ENCODE measurements at regions not wholly inside any gene's neighbourhood (a gene's known extent, or its start where the extent isn't known, plus 50 kb on each side); places are given as distances from the start of the nearest gene placed in this dataset.

DNA sequence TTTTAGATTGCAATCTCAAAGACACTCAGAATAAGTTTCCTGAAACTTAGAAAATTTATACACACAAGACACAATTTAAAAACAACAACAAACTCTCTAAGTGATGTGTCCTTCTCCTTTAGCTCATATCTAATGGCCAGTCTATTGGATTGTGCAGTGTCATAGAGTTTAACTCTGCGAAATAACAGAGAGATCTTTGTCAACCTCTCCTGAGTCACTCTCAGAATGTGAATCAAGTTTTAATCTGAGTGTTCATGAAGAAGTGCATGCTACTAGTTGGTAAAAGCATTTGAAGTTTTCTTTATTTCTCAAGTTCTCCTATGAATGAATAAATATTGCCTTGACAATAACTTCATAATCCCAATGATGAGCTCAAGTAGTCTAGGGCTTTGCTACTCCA, 284.5 kb upstream of the DNAJC19 start:
- ATAC-seq (ENCODE audit: insufficient read depth, low read depth) (no peak), DNase-seq (no peak)
- no peaks in the 10 kb centered on the region for H3K36me3 ChIP-seq (ENCODE audit: insufficient read depth, low read length)
- no peaks in the 10 kb centered on the region for H3K79me2 ChIP-seq (ENCODE audit: insufficient read depth, low read length)
- H4K20me1 ChIP-seq (ENCODE audit: insufficient read depth, low read length): no peaks in the 10 kb centered on the region
- no peaks in the 10 kb centered on the region for H3K4me1 ChIP-seq (ENCODE audit: insufficient read depth, low read length)
- no peak overlapping the region for H2AFZ ChIP-seq (ENCODE audit: low read depth, low read length)
- no peak overlapping the region for H3K4me3 ChIP-seq (ENCODE audit: low read depth in 1 of 2, low read length in 2 of 2)
- TF ChIP-seq EZH2 (IDR thresholded peaks at IDR 0.05; ENCODE audit: borderline replicate concordance, low read depth, low read length, severe bottlenecking): no peak
- TF ChIP-seq, protein P1, sequence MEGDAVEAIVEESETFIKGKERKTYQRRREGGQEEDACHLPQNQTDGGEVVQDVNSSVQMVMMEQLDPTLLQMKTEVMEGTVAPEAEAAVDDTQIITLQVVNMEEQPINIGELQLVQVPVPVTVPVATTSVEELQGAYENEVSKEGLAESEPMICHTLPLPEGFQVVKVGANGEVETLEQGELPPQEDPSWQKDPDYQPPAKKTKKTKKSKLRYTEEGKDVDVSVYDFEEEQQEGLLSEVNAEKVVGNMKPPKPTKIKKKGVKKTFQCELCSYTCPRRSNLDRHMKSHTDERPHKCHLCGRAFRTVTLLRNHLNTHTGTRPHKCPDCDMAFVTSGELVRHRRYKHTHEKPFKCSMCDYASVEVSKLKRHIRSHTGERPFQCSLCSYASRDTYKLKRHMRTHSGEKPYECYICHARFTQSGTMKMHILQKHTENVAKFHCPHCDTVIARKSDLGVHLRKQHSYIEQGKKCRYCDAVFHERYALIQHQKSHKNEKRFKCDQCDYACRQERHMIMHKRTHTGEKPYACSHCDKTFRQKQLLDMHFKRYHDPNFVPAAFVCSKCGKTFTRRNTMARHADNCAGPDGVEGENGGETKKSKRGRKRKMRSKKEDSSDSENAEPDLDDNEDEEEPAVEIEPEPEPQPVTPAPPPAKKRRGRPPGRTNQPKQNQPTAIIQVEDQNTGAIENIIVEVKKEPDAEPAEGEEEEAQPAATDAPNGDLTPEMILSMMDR (IDR thresholded peaks at IDR 0.05; ENCODE audit: borderline replicate concordance, extremely low read depth, low read length, poor library complexity, severe bottlenecking): no peak
- no peaks in the 10 kb centered on the region for H3K27me3 ChIP-seq (ENCODE audit: insufficient read depth, low read length, poor library complexity)
- no peak overlapping the region for H3K9ac ChIP-seq (ENCODE audit: low read depth, low read length)
- no peak overlapping the region for H3K27ac ChIP-seq (ENCODE audit: low read length)
- H3K4me2 ChIP-seq (ENCODE audit: insufficient read depth, low read length): no peak overlapping the region
- no peaks in the 10 kb centered on the region for H3K9me3 ChIP-seq (ENCODE audit: insufficient read depth, low read length, severe bottlenecking)

DNA sequence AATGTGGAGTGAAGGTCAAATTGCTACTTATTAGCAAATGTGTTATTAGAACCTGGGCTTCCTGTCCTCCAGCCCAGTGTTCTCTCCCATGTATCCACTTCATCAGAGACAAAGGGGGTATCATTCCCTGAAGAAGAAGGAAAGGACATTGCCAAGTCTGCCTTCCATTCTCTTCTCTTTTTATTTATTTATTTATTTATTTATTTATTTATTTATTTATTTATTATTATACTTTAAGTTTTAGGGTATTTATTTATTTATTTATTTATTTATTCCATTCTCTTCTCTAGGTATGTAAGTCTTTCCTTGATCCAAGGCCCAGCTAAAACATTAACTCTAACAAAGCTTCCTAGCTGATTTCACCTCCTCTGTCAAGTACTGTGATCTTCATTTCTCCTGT, 277.8 kb upstream of the DNAJC19 start:
- Histone ChIP-seq H3K27me3 (ENCODE audit: insufficient read depth, low read length, poor library complexity) (no peaks in the 10 kb centered on the region), H3K4me2 (ENCODE audit: insufficient read depth, low read length) (no peak overlapping the region), H3K27ac (ENCODE audit: low read length) (no peak overlapping the region), H2AFZ (ENCODE audit: low read depth, low read length) (no peak overlapping the region), H4K20me1 (ENCODE audit: insufficient read depth, low read length) (no peaks in the 10 kb centered on the region), H3K4me3 (ENCODE audit: low read depth in 1 of 2, low read length in 2 of 2) (no peak overlapping the region), H3K36me3 (ENCODE audit: insufficient read depth, low read length) (no peaks in the 10 kb centered on the region), H3K9ac (ENCODE audit: low read depth, low read length) (no peak overlapping the region), H3K79me2 (ENCODE audit: insufficient read depth, low read length) (no peaks in the 10 kb centered on the region), H3K4me1 (ENCODE audit: insufficient read depth, low read length) (no peaks in the 10 kb centered on the region), H3K9me3 (ENCODE audit: insufficient read depth, low read length, severe bottlenecking) (no peaks in the 10 kb centered on the region)
- TF ChIP-seq EZH2 (IDR thresholded peaks at IDR 0.05; ENCODE audit: borderline replicate concordance, low read depth, low read length, severe bottlenecking): no peak
- TF ChIP-seq, protein P1 (IDR thresholded peaks at IDR 0.05; ENCODE audit: borderline replicate concordance, extremely low read depth, low read length, poor library complexity, severe bottlenecking): no peak
- no peak for ATAC-seq (ENCODE audit: insufficient read depth, low read depth)
- DNase-seq: no peak

DNA sequence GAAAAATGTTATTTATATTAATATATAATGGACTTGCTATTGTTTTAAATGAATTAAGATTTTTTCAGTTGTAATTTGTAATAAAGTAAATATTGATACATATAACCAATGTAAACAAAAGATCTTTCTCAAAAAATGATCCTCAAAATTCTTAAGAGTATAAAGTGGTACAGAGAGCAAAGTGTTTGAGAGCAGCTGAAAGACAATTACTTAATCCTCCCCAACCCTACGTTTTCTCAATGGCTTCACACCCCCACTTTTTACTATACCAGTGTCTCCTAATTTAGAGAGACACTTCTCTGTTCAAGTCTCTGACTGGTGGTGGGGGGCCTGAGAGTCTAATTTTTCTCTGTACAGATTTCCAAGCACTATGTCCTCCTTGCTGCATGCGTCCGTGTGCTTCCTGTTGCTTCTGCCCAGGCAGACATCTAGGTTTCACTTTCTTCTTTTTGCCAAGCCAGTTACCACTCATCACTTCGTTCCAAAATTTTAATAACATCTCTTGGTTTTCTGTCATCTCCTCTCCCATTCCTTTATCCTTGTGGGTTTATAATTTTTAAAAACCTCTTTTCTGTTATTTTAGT, 276.3 kb upstream of the DNAJC19 start:
- Histone ChIP-seq H3K9me3 (ENCODE audit: insufficient read depth, low read length, severe bottlenecking) (no peaks in the 10 kb centered on the region), H3K79me2 (ENCODE audit: insufficient read depth, low read length) (no peaks in the 10 kb centered on the region), H3K9ac (ENCODE audit: low read depth, low read length) (no peak overlapping the region), H3K27me3 (ENCODE audit: insufficient read depth, low read length, poor library complexity) (no peaks in the 10 kb centered on the region), H3K4me1 (ENCODE audit: insufficient read depth, low read length) (no peaks in the 10 kb centered on the region), H3K4me2 (ENCODE audit: insufficient read depth, low read length) (peak overlapping the region; percentile 50; the same call in 1 of the 2 replicates), H3K27ac (ENCODE audit: low read length) (no peak overlapping the region), H4K20me1 (ENCODE audit: insufficient read depth, low read length) (no peaks in the 10 kb centered on the region), H2AFZ (ENCODE audit: low read depth, low read length) (no peak overlapping the region), H3K4me3 (ENCODE audit: low read depth in 1 of 2, low read length in 2 of 2) (0 out of 4 replicates have a peak overlapping the region, but pooled peaks of 1 of the 2 experiments have one; percentile 24), H3K36me3 (ENCODE audit: insufficient read depth, low read length) (no peaks in the 10 kb centered on the region)
- no peak for TF ChIP-seq EZH2 (IDR thresholded peaks at IDR 0.05; ENCODE audit: borderline replicate concordance, low read depth, low read length, severe bottlenecking)
- TF ChIP-seq, protein P1 (IDR thresholded peaks at IDR 0.05; ENCODE audit: borderline replicate concordance, extremely low read depth, low read length, poor library complexity, severe bottlenecking): no peak
- DNase-seq: no peak
- ATAC-seq (ENCODE audit: insufficient read depth, low read depth): peak; percentile 66; the same call in 2 of the 3 replicates
